Activated CD8-positive, alpha-beta memory T cell treated with anti-CD3 and anti-CD28 coated beads for 36 hours (primary cell): ENCODE measurements at regions not wholly inside any gene's neighbourhood (a gene's known extent, or its start where the extent isn't known, plus 50 kb on each side); places are given as distances from the start of the nearest gene placed in this dataset.

Experiments
- CTCF ChIA-PET: fragments of 350-600 bp; sonication (Branson Sonifier 250); formaldehyde crosslinking; loops from one replicate; lab custom pipeline; 2021; ENCODE audit warnings: antibody characterized with exemption; lab: Charles Lee
- POLR2A ChIA-PET: fragments of 350-600 bp; sonication (Branson Sonifier 250); formaldehyde crosslinking; loops from one replicate; lab custom pipeline; 2021; ENCODE audit warnings: antibody characterized with exemption; lab: Charles Lee

GRCh38 chr4:96603641-96604040 is 763.7 kb downstream of the PDHA2 start:
- POLR2A ChIA-PET = no interaction called here
- CTCF ChIA-PET = no interaction called here

- POLR2A ChIA-PET = no interaction called here
- CTCF ChIA-PET = no interaction called here
These were observed 766.6 kb downstream of the PDHA2 start for GRCh38 chr4:96606451-96606850.

GRCh38 chr4:96626023-96626422 is 786.1 kb downstream of the PDHA2 start:
- CTCF ChIA-PET = no interaction called here
- POLR2A ChIA-PET = no interaction called here

- ChIA-PET CTCF (no interaction called here), POLR2A (no interaction called here)
These were observed 790.9 kb downstream of the PDHA2 start for GRCh38 chr4:96630839-96631238.

GRCh38 chr4:96637971-96638412 is 798.1 kb downstream of the PDHA2 start:
- POLR2A ChIA-PET = no interaction called here
- CTCF ChIA-PET = no interaction called here

GRCh38 chr4:96639932-96640331 is 800.0 kb downstream of the PDHA2 start:
- CTCF ChIA-PET = no interaction called here
- POLR2A ChIA-PET = no interaction called here

GRCh38 chr4:96642490-96642889 is 802.6 kb downstream of the PDHA2 start:
- POLR2A ChIA-PET = no interaction called here

GRCh38 chr4:96646146-96646545 is 806.3 kb downstream of the PDHA2 start:
- POLR2A ChIA-PET = no interaction called here
- CTCF ChIA-PET = no interaction called here

More at GRCh38 chr4:96642490-96642889, 802.6 kb downstream of the PDHA2 start:
- CTCF ChIA-PET = no interaction called here

- ChIA-PET CTCF (no interaction called here), POLR2A (no interaction called here)
These were observed 809.6 kb downstream of the PDHA2 start for GRCh38 chr4:96649536-96649935.

- ChIA-PET CTCF (no interaction called here), POLR2A (no interaction called here)
These were observed 812.3 kb downstream of the PDHA2 start for GRCh38 chr4:96652158-96652557.

GRCh38 chr4:96652821-96653220 is 812.9 kb downstream of the PDHA2 start:
- ChIA-PET POLR2A (no interaction called here), CTCF (no interaction called here)

- CTCF ChIA-PET = no interaction called here
- POLR2A ChIA-PET = no interaction called here
These were observed 814.2 kb downstream of the PDHA2 start for GRCh38 chr4:96654045-96654444.

- CTCF ChIA-PET = no interaction called here
- POLR2A ChIA-PET = no interaction called here
These were observed 830.5 kb downstream of the PDHA2 start for GRCh38 chr4:96670381-96670780.

GRCh38 chr4:96675416-96675815 is 835.5 kb downstream of the PDHA2 start:
- POLR2A ChIA-PET = no interaction called here
- CTCF ChIA-PET = no interaction called here

- ChIA-PET POLR2A (no interaction called here), CTCF (no interaction called here)
These were observed 836.0 kb downstream of the PDHA2 start for GRCh38 chr4:96675896-96676295.

GRCh38 chr4:96676754-96677435 is 837.0 kb downstream of the PDHA2 start:
- ChIA-PET CTCF (no interaction called here), POLR2A (no interaction called here)

GRCh38 chr4:96677499-96677898 is 837.6 kb downstream of the PDHA2 start:
- POLR2A ChIA-PET = no interaction called here
- CTCF ChIA-PET = no interaction called here

GRCh38 chr4:96681218-96681617 is 841.3 kb downstream of the PDHA2 start:
- POLR2A ChIA-PET = no interaction called here
- CTCF ChIA-PET = no interaction called here

- POLR2A ChIA-PET = no interaction called here
- CTCF ChIA-PET = no interaction called here
These were observed 845.8 kb downstream of the PDHA2 start for GRCh38 chr4:96685691-96686090.

- ChIA-PET CTCF (no interaction called here), POLR2A (no interaction called here)
These were observed 851.6 kb downstream of the PDHA2 start for GRCh38 chr4:96691521-96691920.

- CTCF ChIA-PET = no interaction called here
These were observed 858.9 kb downstream of the PDHA2 start for GRCh38 chr4:96698831-96699230.

GRCh38 chr4:96703265-96703664 is 863.4 kb downstream of the PDHA2 start:
- POLR2A ChIA-PET = no interaction called here
- CTCF ChIA-PET = no interaction called here

More at GRCh38 chr4:96698831-96699230, 858.9 kb downstream of the PDHA2 start:
- POLR2A ChIA-PET = no interaction called here
